Activated T-cell treated with anti-CD3 and anti-CD28 coated beads, Interleukin-2, amount 50 U/mL, for 1 hour (primary cell): ENCODE measurements at regions not wholly inside any gene's neighbourhood (a gene's known extent, or its start where the extent isn't known, plus 50 kb on each side); places are given as distances from the start of the nearest gene placed in this dataset.

Source experiments
- DNase-seq: peaks from one replicate; pipeline ENCODE4 v3.0.0-alpha.2; 2020

DNA sequence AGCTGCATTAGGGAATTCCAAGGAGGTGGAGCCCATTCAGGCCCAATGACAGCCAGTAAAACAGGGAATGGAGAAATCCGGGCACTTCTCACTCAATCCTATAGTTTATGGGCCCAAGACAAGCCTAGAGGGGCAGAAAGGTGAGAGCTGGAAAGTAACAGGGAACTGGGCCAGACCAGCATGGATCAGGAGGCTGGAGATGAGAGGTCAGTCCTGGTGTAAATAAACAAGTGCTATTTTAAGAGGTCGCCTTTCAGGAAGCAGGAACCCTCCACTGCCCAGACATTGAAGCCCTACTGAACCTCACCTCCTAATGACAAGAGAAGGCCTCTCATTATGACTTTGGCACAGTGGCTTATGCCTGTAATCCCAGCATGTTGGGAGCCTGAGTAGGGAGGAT lies 57.2 kb upstream of the TGM3 start:
- DNase-seq, result no peak

DNA sequence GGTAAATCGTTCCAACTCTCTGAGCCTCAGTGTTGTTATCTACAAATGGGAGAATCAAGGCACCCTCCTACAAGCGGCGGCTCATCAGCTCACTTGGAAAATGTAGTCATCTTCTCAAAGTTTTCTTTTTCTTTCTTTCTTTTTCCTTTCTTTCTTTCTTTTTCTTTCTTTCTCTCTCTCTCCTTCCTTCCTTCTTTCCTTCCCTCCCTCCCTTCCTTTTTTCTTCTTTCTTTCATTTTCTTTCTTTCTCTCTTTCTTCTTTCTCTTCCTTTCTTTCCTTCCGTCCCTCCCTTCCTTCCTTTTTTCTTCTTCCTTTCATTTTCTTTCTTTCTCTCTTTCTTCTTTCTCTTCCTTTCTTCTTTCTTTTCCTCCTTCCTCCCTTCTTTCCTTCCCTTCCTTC lies 55.0 kb upstream of the TGM3 start:
- no peak for DNase-seq

DNA sequence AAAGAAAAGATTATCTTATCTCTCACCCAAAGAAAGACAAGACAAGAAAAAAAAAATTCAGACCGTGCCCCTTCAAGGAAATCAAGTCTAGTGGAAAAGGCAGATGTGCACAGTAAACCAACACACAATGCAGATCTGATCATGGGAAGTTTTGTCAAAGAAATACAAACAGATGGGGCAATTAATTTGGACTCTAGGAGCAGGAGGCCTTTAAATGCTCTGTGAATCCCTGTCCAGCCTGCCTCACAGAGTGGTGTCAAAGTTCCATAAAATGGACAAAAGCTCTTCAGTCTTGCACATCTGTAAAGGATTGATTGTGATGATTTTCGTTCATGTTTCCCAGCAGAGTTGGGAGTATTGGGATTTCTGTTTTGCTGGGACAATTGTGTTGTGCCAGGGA lies 53.1 kb upstream of the TGM3 start:
- DNase-seq, result no peak

DNA sequence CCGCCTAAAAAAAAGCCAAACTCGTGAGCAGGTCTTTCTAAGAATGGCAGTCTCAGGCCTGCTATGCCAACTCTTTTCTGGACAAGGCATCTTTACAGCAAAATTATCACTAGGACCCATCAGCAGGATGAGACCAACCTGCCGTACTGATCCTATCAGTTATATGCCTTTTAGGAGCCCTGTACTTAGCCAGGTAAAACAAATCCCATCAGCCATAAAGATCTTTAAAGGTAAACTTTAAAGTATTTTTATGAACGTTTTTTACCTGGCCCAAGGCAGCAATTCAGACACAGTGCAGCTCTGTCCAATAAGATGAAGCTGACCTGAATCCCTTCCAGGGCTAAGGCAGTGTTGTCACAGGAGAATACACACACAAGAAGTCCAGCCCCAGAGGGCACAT lies 51.3 kb upstream of the TGM3 start:
- no peak for DNase-seq

DNA sequence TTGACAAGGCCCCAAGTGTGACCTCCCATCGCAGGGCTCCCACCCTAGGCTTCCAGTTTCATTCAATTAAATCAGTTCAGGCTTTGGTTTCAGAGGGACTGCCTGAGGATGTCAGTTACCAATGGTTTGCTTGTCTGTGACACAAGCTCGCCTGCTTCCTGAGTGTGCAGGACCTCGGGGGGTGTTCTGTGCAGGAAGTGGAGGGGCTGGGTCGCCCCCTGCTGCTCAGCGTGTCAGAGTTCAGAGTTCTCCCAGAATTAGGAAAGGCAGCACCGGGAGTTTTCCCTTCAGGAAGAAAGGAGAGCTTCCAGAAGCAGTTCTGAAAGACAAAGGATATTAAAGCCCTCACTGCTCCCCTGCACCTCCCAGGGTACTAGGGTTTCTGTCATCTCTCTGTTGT lies 50.8 kb upstream of the TGM3 start:
- no peak for DNase-seq

DNA sequence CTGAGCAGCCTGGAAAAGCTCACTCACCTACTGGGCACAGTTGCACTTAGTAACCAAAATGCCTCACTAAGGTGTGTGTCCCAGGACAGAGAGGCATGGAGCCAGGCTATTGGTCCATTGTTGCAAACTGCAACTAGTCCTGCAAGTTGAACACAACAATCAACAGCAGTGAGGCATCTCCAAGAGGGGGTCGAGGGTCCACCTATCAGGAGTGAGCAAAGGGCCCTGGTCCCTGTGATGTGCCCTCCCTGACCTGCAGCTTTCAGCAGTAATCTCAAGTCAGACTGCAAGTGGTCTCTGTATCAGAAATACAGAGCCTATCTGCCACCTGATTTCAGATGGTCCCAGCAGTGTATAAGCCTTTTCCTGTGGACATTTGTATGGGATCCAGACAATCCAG lies 50.2 kb upstream of the TGM3 start:
- DNase-seq, result no peak
